ENCODE measurements at regions not wholly inside any gene's neighbourhood (a gene's known extent, or its start where the extent isn't known, plus 50 kb on each side); places are given as distances from the start of the nearest gene placed in this dataset.

GRCh38 chr14:97644365-97644764 lies 847.2 kb downstream of the VRK1 start:
- intact Hi-C loops (cut with micrococcal nuclease) (no loop called here), in situ Hi-C loops (cut with MboI; ENCODE audit: low sequenced_read_pairs) (no loop called here), dilution Hi-C loops (cut with HindIII; ENCODE audit: low sequenced_read_pairs, unreplicated experiment) (no loop called here)
- Histone ChIP-seq H3K56ac (ENCODE audit: extremely low read depth, insufficient read depth, low read length) (no peak overlapping the region), H3K4ac (ENCODE audit: low read depth, low read length) (no peak overlapping the region), H4K8ac (ENCODE audit: low read depth in 2 of 2, low read length in 2 of 2) (no peak overlapping the region), H2BK15ac (ENCODE audit: low read depth, low read length) (no peak overlapping the region), H2BK120ac (ENCODE audit: low read depth, low read length) (no peak overlapping the region), H4K20me1 (ENCODE audit: insufficient read depth, low read length) (no peaks in the 10 kb centered on the region), H3K79me1 (ENCODE audit: low read depth in 1 of 2, low read length in 2 of 2) (no peaks in the 10 kb centered on the region), H3K4me1 (ENCODE audit: control insufficient read depth, insufficient read depth, low read length) (no peaks in the 10 kb centered on the region), H2BK5ac (ENCODE audit: low read depth, low read length, poor library complexity, severe bottlenecking) (no peak overlapping the region), H2AK9ac (replicated peaks; ENCODE audit: low read depth, low read length, poor library complexity) (no peak overlapping the region), H3K27ac (ENCODE audit: insufficient read depth, low read length) (no peak overlapping the region), H3K9ac (ENCODE audit: low read depth, low read length) (no peak overlapping the region), H3K23ac (ENCODE audit: low read depth, low read length) (no peak overlapping the region), H4K5ac (ENCODE audit: low read depth, low read length) (no peak overlapping the region), H3K18ac (ENCODE audit: low read depth, low read length) (no peak overlapping the region), H3K9me1 (ENCODE audit: insufficient read depth, low read length) (no peaks in the 10 kb centered on the region), H3K4me2 (ENCODE audit: low read depth, low read length) (no peak overlapping the region), H4K91ac (ENCODE audit: insufficient read depth, low read depth, low read length) (no peak overlapping the region), H3K27me3 (ENCODE audit: control insufficient read depth, insufficient read depth, low read length) (no peaks in the 10 kb centered on the region), H2AFZ (replicated peaks; ENCODE audit: low read length, poor library complexity) (no peak overlapping the region), H3K36me3 (ENCODE audit: control insufficient read depth, insufficient read depth, low read length) (no peaks in the 10 kb centered on the region), H2AK5ac (ENCODE audit: low read depth, low read length) (no peak overlapping the region), H2BK20ac (ENCODE audit: low read depth, low read length) (no peak overlapping the region), H3K14ac (replicated peaks; ENCODE audit: low read depth, low read length) (no peak overlapping the region), H3K9me3 (ENCODE audit: control insufficient read depth, insufficient read depth, low read length) (peaks cover 16% of the 10 kb centered on the region), H3K4me3 (ENCODE audit: insufficient read depth, low read depth, low read length) (no peak overlapping the region)
- no peak for TF ChIP-seq MAFK (IDR thresholded peaks at IDR 0.05; ENCODE audit: low read depth, low read length)
- no peak for TF ChIP-seq RFX5 (IDR thresholded peaks at IDR 0.05; ENCODE audit: low read depth, low read length)
- TF ChIP-seq CTCF (conservative IDR thresholded peaks at IDR 0.05; ENCODE audit: low read depth, low read length): no peak
- TF ChIP-seq POLR2A (IDR thresholded peaks at IDR 0.05; ENCODE audit: low read depth, low read length): no peak
- TF ChIP-seq RCOR1 (IDR thresholded peaks at IDR 0.05; ENCODE audit: insufficient replicate concordance, low read length): no peak
- TF ChIP-seq ELK1 (IDR thresholded peaks at IDR 0.05; ENCODE audit: borderline replicate concordance, low read depth, low read length): no peak
- no peak for TF ChIP-seq CHD1 (IDR thresholded peaks at IDR 0.05; ENCODE audit: low read depth, low read length)
- no peak for TF ChIP-seq RAD21 (IDR thresholded peaks at IDR 0.05; ENCODE audit: low read length)
- TF ChIP-seq MXI1 (IDR thresholded peaks at IDR 0.05; ENCODE audit: borderline replicate concordance, low read depth, low read length): no peak
- TF ChIP-seq MAZ (IDR thresholded peaks at IDR 0.05; ENCODE audit: borderline replicate concordance, low read depth, low read length): no peak
- no peak for TF ChIP-seq SMC3 (IDR thresholded peaks at IDR 0.05; ENCODE audit: low read depth, low read length)
- TF ChIP-seq NFE2L2 (IDR thresholded peaks at IDR 0.05; ENCODE audit: low read depth, low read length): no peak
- TF ChIP-seq CEBPB (IDR thresholded peaks at IDR 0.05; ENCODE audit: low read depth, low read length): no peak
- TF ChIP-seq BHLHE40 (IDR thresholded peaks at IDR 0.05; ENCODE audit: low read depth, low read length): no peak
- no peak for TF ChIP-seq FOS (IDR thresholded peaks at IDR 0.05; ENCODE audit: low read depth, low read length)
- no peak for TF ChIP-seq USF2 (IDR thresholded peaks at IDR 0.05; ENCODE audit: low read depth, low read length)
- DNase-seq (no peak), ATAC-seq (ENCODE audit: low read depth) (no peak)
- ChIA-PET POLR2A (ENCODE audit: unreplicated experiment) (no interaction called here), CTCF (interaction anchor here (0.6 kb wide), 1 partner anchor 30 kb away, joined by 3 read pairs; no protein-coding TSS in a partner anchor)
- BruUV-seq (replicated peaks): no TSS peak
- no CpG with 5 or more reads among the region's 1 CpG for WGBS, 2 experiments (ENCODE audit: extremely low coverage in 2 of 2, insufficient read length in 1 of 2)

Data from IMR-90 (cell line).